Trophoblast cell (in vitro differentiated cells and primary cell): ENCODE measurements at regions not wholly inside any gene's neighbourhood (a gene's known extent, or its start where the extent isn't known, plus 50 kb on each side); places are given as distances from the start of the nearest gene placed in this dataset.

Source experiments
- DNase-seq, 2 donors: peaks; one replicate each; pipeline ENCODE4 v3.0.0-alpha.2; 2016
- H2AFZ ChIP-seq: 2 replicates; pipeline ENCODE4 v1.6.1; 2013; ENCODE audit warnings: low read length, moderate library complexity, mild to moderate bottlenecking; ENCODE audit not compliant: insufficient read depth, poor library complexity
- H2AK5ac ChIP-seq: 2 replicates; pipeline ENCODE4 v1.6.1; 2013; ENCODE audit warnings: mild to moderate bottlenecking, low read length
- H2BK120ac ChIP-seq: 2 replicates; pipeline ENCODE4 v1.6.1; 2013; ENCODE audit warnings: low read length, mild to moderate bottlenecking, moderate library complexity; ENCODE audit not compliant: insufficient read depth, poor library complexity
- H2BK12ac ChIP-seq: 2 replicates; pipeline ENCODE4 v1.6.1; 2013; ENCODE audit warnings: mild to moderate bottlenecking, low read length, moderate library complexity
- H2BK5ac ChIP-seq: 2 replicates; pipeline ENCODE4 v1.6.1; 2013; ENCODE audit warnings: low read length, low read depth, moderate library complexity, mild to moderate bottlenecking; ENCODE audit not compliant: poor library complexity
- H3K14ac ChIP-seq: 2 replicates; pipeline ENCODE4 v1.6.1; 2013; ENCODE audit warnings: mild to moderate bottlenecking, low read length
- H3K18ac ChIP-seq: 2 replicates; pipeline ENCODE4 v1.6.1; 2013; ENCODE audit warnings: mild to moderate bottlenecking, low read length
- H3K23ac ChIP-seq: 2 replicates; pipeline ENCODE4 v1.6.1; 2013; ENCODE audit warnings: low read length
- H3K27ac ChIP-seq: 2 replicates; pipeline ENCODE4 v1.5.1; 2013; ENCODE audit warnings: low read depth, mild to moderate bottlenecking, inconsistent platforms, low read length, moderate library complexity
- H3K27me3 ChIP-seq: 2 replicates; pipeline ENCODE4 v1.6.1; 2013; ENCODE audit warnings: inconsistent platforms, mild to moderate bottlenecking, low read length, moderate library complexity; ENCODE audit not compliant: insufficient read depth
- H3K36me3 ChIP-seq, 2 experiments: 1 replicate in 1 of 2; 2 replicates in 1 of 2; pipeline ENCODE4 v1.6.1; 2013; ENCODE audit warnings: low read length in 2 of 2, mild to moderate bottlenecking in 2 of 2, moderate library complexity in 1 of 2; ENCODE audit not compliant: insufficient read depth in 2 of 2, control insufficient read depth in 1 of 2
- H3K4ac ChIP-seq: 2 replicates; pipeline ENCODE4 v1.6.1; 2013; ENCODE audit warnings: low read depth, mild to moderate bottlenecking, low read length, moderate library complexity
- H3K4me1 ChIP-seq, 2 experiments: 1 replicate in 1 of 2; 2 replicates in 1 of 2; pipeline ENCODE4 v1.6.1; 2013; ENCODE audit warnings: low read length in 2 of 2, mild to moderate bottlenecking in 2 of 2, moderate library complexity in 1 of 2; ENCODE audit not compliant: insufficient read depth in 2 of 2, control insufficient read depth in 1 of 2
- H3K4me2 ChIP-seq: 2 replicates; pipeline ENCODE4 v1.6.1; 2013; ENCODE audit warnings: inconsistent platforms, mild to moderate bottlenecking, low read length, moderate library complexity
- H3K4me3 ChIP-seq: 2 replicates; pipeline ENCODE4 v1.5.1; 2013; ENCODE audit warnings: mild to moderate bottlenecking, low read depth, low read length, inconsistent platforms
- H3K79me1 ChIP-seq: one replicate; pipeline ENCODE4 v1.6.1; 2013; ENCODE audit warnings: low read length
- H3K79me2 ChIP-seq: 2 replicates; pipeline ENCODE4 v1.6.1; 2013; ENCODE audit warnings: low read length, mild to moderate bottlenecking; ENCODE audit not compliant: control insufficient read depth, insufficient read depth, poor library complexity
- H3K9ac ChIP-seq: 2 replicates; pipeline ENCODE4 v1.6.1; 2013; ENCODE audit warnings: mild to moderate bottlenecking, low read length
- H3K9me3 ChIP-seq: 2 replicates; pipeline ENCODE4 v1.6.1; 2013; ENCODE audit warnings: low read depth, mild to moderate bottlenecking, control low read depth, inconsistent platforms, low read length; ENCODE audit not compliant: insufficient read depth
- H4K12ac ChIP-seq: 2 replicates; pipeline ENCODE4 v1.6.1; 2013; ENCODE audit warnings: low read depth, mild to moderate bottlenecking, low read length, moderate library complexity
- H4K8ac ChIP-seq: 2 replicates; pipeline ENCODE4 v1.6.1; 2013; ENCODE audit warnings: low read depth, mild to moderate bottlenecking, low read length, moderate library complexity
- H4K91ac ChIP-seq: one replicate; pipeline ENCODE4 v1.6.1; 2013; ENCODE audit warnings: low read depth, mild to moderate bottlenecking, low read length, moderate library complexity
- WGBS: extraction: QIAGEN DNeasy Blood & Tissue Kit; methylation state at CpG from one replicate; pipeline ENCODE4 v1.1.7; 2013; ENCODE audit warnings: missing lambda C conversion rate; ENCODE audit not compliant: insufficient read length, insufficient coverage; ENCODE audit errors: extremely low coverage; 5-methylcytosine and 5-hydroxymethylcytosine counted together

DNA sequence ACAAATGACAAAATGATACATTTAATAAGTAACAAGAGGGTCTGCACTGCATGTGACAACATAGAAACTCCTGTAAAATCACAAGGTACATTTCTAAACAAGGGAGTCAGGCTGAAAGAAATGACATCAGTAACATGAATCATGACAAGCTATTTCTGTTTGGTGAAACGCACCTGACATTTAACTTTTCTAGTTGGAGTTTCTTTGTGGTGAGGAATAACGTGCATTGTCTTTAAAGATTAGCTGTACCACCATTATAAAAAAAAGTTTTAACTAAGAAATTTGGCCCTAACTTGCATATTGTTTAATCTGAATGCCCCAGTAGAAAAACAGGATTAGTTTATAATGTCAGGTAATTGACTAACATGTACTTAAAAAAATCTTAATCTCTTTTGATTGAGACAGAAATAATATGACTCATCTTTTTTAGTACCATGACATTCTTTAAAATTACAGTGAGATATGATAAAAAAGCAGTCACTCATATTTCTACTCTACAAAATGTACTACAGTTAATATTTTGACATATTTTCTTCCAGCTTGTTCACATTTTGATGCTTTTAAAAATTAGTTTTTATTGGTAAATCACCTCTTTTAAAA, 418.2 kb downstream of the KLF12 start:
- H3K9ac ChIP-seq = no peak overlapping the region
- no peak overlapping the region for H4K8ac ChIP-seq
- no peak overlapping the region for H4K91ac ChIP-seq
- H3K14ac ChIP-seq = no peak overlapping the region
- no peaks in the 10 kb centered on the region for H3K79me1 ChIP-seq
- no peaks in the 10 kb centered on the region for H3K9me3 ChIP-seq
- H3K18ac ChIP-seq = no peak overlapping the region
- H3K4ac ChIP-seq = no peak overlapping the region
- H2BK5ac ChIP-seq = no peak overlapping the region
- no peaks in the 10 kb centered on the region for H3K27me3 ChIP-seq
- H3K23ac ChIP-seq = no peak overlapping the region
- no peak overlapping the region for H3K4me2 ChIP-seq
- DNase-seq = peak in 1 of 2 donors; percentile 68
- H2BK12ac ChIP-seq = no peak overlapping the region
- no peak overlapping the region for H2AFZ ChIP-seq
- no peaks in the 10 kb centered on the region for H3K79me2 ChIP-seq
- H3K36me3 ChIP-seq = no peaks in the 10 kb centered on the region
- no peak overlapping the region for H4K12ac ChIP-seq
- no CpG with 5 or more reads among the region's 2 CpGs for WGBS
- H3K4me1 ChIP-seq = peaks cover 0 to 4% of the 10 kb centered on the region in 2 experiments
- H2AK5ac ChIP-seq = no peak overlapping the region
- H3K27ac ChIP-seq = no peak overlapping the region
- H2BK120ac ChIP-seq = no peak overlapping the region
- H3K4me3 ChIP-seq = no peak overlapping the region

DNA sequence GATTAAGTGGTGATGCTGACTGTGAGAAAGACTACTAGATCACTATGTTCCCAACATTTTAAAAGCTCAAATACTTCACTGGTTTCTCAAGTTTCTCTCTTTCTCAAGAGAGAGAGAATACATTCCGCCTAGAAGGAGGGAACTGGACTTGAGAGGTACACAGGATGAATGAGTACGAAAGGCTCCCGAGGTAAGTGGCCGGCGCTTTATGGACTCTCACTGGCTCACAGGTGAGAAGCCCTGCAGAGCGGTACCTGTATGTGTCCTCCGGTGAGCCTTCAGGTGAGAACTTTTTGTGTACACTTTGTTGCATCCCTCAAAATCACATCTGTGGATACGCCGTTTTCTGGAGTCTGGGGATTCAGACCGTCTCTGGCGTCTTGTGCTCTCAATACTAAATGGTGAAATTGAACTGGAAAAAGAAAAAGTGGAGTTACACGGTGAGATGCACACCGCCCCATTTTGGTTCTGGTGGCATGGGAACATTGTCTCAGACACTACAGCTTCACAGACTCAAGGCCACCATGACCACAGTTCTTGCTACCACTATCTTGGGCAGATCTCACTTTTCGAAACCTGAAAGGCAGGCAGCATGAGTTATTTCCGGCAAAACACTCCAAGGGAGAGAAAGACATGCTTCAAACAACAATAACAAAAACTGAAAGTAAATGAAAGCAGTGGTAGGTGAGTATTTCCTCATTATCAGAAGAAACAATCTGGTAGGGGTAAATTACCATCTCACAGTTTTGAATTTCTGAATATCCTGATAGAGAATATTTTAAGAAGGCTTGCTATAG, 418.9 kb downstream of the KLF12 start:
- Histone ChIP-seq H3K14ac (no peak overlapping the region), H3K27ac (no peak overlapping the region), H3K9me3 (no peaks in the 10 kb centered on the region), H3K79me1 (no peaks in the 10 kb centered on the region), H3K4me2 (no peak overlapping the region), H4K8ac (no peak overlapping the region), H4K91ac (no peak overlapping the region), H3K4me3 (no peak overlapping the region), H2BK5ac (no peak overlapping the region), H3K79me2 (no peaks in the 10 kb centered on the region), H2BK120ac (no peak overlapping the region), H3K18ac (no peak overlapping the region), H3K36me3 (no peaks in the 10 kb centered on the region), H2BK12ac (no peak overlapping the region), H4K12ac (no peak overlapping the region), H3K23ac (no peak overlapping the region), H3K9ac (no peak overlapping the region), H3K4me1 (peaks cover 0 to 4% of the 10 kb centered on the region in 2 experiments), H2AFZ (no peak overlapping the region), H3K27me3 (no peaks in the 10 kb centered on the region), H2AK5ac (no peak overlapping the region), H3K4ac (no peak overlapping the region)
- DNase-seq = peak in 1 of 2 donors; percentile 86
- WGBS = no CpG with 5 or more reads among the region's 15 CpGs

- H2BK12ac ChIP-seq = no peak overlapping the region
- no peak overlapping the region for H2AK5ac ChIP-seq
- H2BK120ac ChIP-seq = no peak overlapping the region
- H3K23ac ChIP-seq = no peak overlapping the region
- no peak overlapping the region for H3K27ac ChIP-seq
- H4K12ac ChIP-seq = no peak overlapping the region
- no peak overlapping the region for H2AFZ ChIP-seq
- H4K8ac ChIP-seq = no peak overlapping the region
- no peak overlapping the region for H3K4ac ChIP-seq
- no peaks in the 10 kb centered on the region for H3K9me3 ChIP-seq
- no peak overlapping the region for H3K4me2 ChIP-seq
- no peak overlapping the region for H4K91ac ChIP-seq
- no peaks in the 10 kb centered on the region for H3K27me3 ChIP-seq
- H3K4me1 ChIP-seq = peaks cover 0 to 4% of the 10 kb centered on the region in 2 experiments
- no peak overlapping the region for H2BK5ac ChIP-seq
- H3K79me1 ChIP-seq = no peaks in the 10 kb centered on the region
- no peaks in the 10 kb centered on the region for H3K36me3 ChIP-seq
- DNase-seq = no peak
- no peak overlapping the region for H3K14ac ChIP-seq
- no peak overlapping the region for H3K9ac ChIP-seq
- no peak overlapping the region for H3K4me3 ChIP-seq
- whole genome bisulfite sequencing = no CpG with 5 or more reads among the region's 2 CpGs
- no peak overlapping the region for H3K18ac ChIP-seq
- no peaks in the 10 kb centered on the region for H3K79me2 ChIP-seq
Measured at GRCh38 chr13:73714522-73714921, 419.7 kb downstream of the KLF12 start.

DNA sequence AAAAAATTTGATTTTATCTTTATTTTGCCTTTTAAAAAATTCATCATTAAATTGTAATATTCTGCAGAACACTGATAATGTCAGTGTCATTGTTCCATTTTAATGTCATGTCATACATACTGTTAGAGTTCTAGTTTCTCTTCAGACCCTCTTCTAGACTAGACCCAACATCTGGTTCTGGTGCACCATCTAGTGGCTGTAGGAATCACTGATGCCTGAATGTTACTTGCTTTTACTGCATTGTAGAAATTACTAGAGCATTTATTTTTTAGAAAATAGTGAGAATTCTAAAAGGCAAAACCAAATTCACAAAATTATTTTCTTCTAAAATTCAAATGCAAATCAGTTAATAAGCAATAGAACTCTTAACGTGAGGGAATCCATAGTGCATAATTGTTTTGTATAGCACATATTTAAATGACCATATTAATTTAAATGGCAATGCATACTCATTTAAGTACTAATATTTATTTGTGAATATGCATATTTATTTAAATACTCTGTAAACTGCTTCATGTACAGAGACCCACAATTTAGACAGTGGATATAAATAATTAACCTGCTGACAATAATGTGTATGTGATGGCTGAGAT, 425.7 kb downstream of the KLF12 start:
- Histone ChIP-seq H3K4me1 (no peaks in the 10 kb centered on the region), H3K14ac (no peak overlapping the region), H3K79me1 (no peaks in the 10 kb centered on the region), H3K27ac (no peak overlapping the region), H3K9me3 (no peaks in the 10 kb centered on the region), H4K12ac (no peak overlapping the region), H2AK5ac (no peak overlapping the region), H2BK120ac (no peak overlapping the region), H2BK5ac (no peak overlapping the region), H3K4me3 (no peak overlapping the region), H4K8ac (no peak overlapping the region), H3K23ac (no peak overlapping the region), H3K79me2 (no peaks in the 10 kb centered on the region), H2BK12ac (no peak overlapping the region), H3K27me3 (no peaks in the 10 kb centered on the region), H3K9ac (no peak overlapping the region), H3K36me3 (no peaks in the 10 kb centered on the region), H3K4ac (no peak overlapping the region), H2AFZ (no peak overlapping the region), H3K4me2 (no peak overlapping the region), H4K91ac (no peak overlapping the region), H3K18ac (no peak overlapping the region)
- peak; percentile 63 to 83 for DNase-seq
- no CpG with 5 or more reads among the region's 1 CpG for WGBS
